MCF 10A (cell line): ENCODE measurements at regions not wholly inside any gene's neighbourhood (a gene's known extent, or its start where the extent isn't known, plus 50 kb on each side); places are given as distances from the start of the nearest gene placed in this dataset.

ENCODE experiments used
- BruUV-seq: library from RNA; stranded (reverse); fragments of 400-500 nt; replicated peaks from 2 replicates; lab custom pipeline; 2021; lab: Mats Ljungman, UMichigan
- CTCF ChIA-PET: fragments of 300-600 bp; sonication (Branson Sonifier 250); formaldehyde crosslinking; extraction: SDS; loops from one replicate; lab custom pipeline; 2021; ENCODE audit warnings: antibody characterized with exemption, inconsistent platforms; lab: Yijun Ruan, JAX
- POLR2A ChIA-PET: fragments of 300-600, 350-650 bp; sonication (Branson Sonifier 250); formaldehyde crosslinking; extraction: SDS; loops from one replicate; lab custom pipeline; 2020; ENCODE audit warnings: antibody characterized with exemption, inconsistent platforms; lab: Yijun Ruan, JAX
- DNase-seq: peaks from one replicate; pipeline ENCODE4 v3.0.0-alpha.2; 2018; ENCODE audit not compliant: unreplicated experiment
- H3K27ac Mint-ChIP-seq: one replicate; pipeline ENCODE4 v1.8.0; 2022; ENCODE audit warnings: mild to moderate bottlenecking, low read depth, mixed read lengths; ENCODE audit not compliant: unreplicated experiment
- H3K27me3 Mint-ChIP-seq: one replicate; pipeline ENCODE4 v1.8.0; 2022; ENCODE audit warnings: mixed read lengths; ENCODE audit not compliant: insufficient read depth, unreplicated experiment
- H3K36me3 Mint-ChIP-seq: one replicate; pipeline ENCODE4 v1.8.0; 2022; ENCODE audit warnings: mild to moderate bottlenecking, moderate library complexity, mixed read lengths; ENCODE audit not compliant: insufficient read depth, unreplicated experiment
- H3K4me1 Mint-ChIP-seq: one replicate; pipeline ENCODE4 v1.8.0; 2022; ENCODE audit warnings: mixed read lengths; ENCODE audit not compliant: insufficient read depth, unreplicated experiment
- H3K4me3 Mint-ChIP-seq: one replicate; pipeline ENCODE4 v1.8.0; 2022; ENCODE audit warnings: mild to moderate bottlenecking, moderate library complexity, mixed read lengths; ENCODE audit not compliant: unreplicated experiment
- H3K9me3 Mint-ChIP-seq: one replicate; pipeline ENCODE4 v1.8.0; 2022; ENCODE audit warnings: mixed read lengths; ENCODE audit not compliant: unreplicated experiment
- intact Hi-C: fragments of 100-400 bp; cut with micrococcal nuclease; formaldehyde crosslinking; loops from 2 replicates; pipeline ENCODE4 v1.14.1; 2022
- TF ChIP-seq, protein P1 (sequence below): fragments of 200-600 bp; IDR thresholded peaks from one replicate; pipeline ENCODE4 v1.8.0; 2022; ENCODE audit warnings: antibody characterized with exemption, mild to moderate bottlenecking; ENCODE audit not compliant: unreplicated experiment

DNA sequence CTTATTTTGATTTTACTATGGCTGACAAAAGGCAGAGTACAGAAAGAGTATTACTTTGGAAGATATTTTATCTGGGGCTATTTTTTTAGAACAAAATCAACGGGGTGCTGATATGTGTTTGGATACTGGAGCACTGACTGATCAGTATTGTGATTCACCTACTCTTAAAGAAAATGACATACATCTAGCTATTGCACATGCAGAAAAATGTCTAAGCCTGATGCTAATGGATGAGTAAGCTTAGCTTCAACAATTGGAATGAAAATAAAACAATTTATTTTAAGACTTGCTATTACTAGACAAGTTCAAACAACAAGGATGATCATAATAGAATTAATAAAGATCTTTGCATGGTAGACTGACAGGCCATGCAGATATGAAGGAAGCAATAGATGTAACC is 262.0 kb downstream of the PPP1R2C start:
- Mint-ChIP-seq H3K27me3 (peaks cover 14% of the 10 kb centered on the region), H3K9me3 (no peaks in the 10 kb centered on the region), H3K4me3 (no peak overlapping the region), H3K36me3 (no peaks in the 10 kb centered on the region), H3K4me1 (peaks cover 6% of the 10 kb centered on the region), H3K27ac (no peak overlapping the region)
- CTCF ChIA-PET = interaction anchor here (0.7 kb wide), 1 partner anchor 468 kb away, joined by 3 read pairs; no protein-coding TSS in a partner anchor
- TF ChIP-seq, protein P1, sequence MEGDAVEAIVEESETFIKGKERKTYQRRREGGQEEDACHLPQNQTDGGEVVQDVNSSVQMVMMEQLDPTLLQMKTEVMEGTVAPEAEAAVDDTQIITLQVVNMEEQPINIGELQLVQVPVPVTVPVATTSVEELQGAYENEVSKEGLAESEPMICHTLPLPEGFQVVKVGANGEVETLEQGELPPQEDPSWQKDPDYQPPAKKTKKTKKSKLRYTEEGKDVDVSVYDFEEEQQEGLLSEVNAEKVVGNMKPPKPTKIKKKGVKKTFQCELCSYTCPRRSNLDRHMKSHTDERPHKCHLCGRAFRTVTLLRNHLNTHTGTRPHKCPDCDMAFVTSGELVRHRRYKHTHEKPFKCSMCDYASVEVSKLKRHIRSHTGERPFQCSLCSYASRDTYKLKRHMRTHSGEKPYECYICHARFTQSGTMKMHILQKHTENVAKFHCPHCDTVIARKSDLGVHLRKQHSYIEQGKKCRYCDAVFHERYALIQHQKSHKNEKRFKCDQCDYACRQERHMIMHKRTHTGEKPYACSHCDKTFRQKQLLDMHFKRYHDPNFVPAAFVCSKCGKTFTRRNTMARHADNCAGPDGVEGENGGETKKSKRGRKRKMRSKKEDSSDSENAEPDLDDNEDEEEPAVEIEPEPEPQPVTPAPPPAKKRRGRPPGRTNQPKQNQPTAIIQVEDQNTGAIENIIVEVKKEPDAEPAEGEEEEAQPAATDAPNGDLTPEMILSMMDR = no peak
- BruUV-seq = no TSS peak
- POLR2A ChIA-PET = no interaction called here
- intact Hi-C loops = no loop called here
- DNase-seq = no peak

DNA sequence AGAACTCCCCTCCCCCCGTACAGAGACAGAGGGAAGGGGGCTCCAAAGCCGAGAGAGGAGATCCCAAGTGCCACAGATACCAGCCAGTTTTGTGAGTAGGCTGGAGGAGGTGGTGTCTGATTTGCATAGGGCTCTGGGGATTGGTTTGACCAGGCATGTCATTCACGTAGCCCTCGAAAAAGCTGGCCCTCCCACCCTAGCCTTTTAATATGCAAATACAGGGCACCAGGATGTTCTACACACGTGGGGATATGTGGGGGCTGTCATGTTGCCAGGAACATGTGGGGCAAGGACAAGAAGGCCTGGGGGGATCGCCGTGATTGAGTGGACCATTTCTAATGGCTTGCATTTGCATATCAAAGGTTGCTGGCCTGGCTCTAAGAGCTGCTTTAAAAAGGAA is 272.9 kb downstream of the PPP1R2C start:
- Mint-ChIP-seq H3K36me3 (no peaks in the 10 kb centered on the region), H3K4me1 (no peaks in the 10 kb centered on the region), H3K27me3 (peaks cover 51% of the 10 kb centered on the region), H3K9me3 (peaks cover 3% of the 10 kb centered on the region), H3K27ac (no peak overlapping the region), H3K4me3 (no peak overlapping the region)
- DNase-seq = no peak
- POLR2A ChIA-PET = no interaction called here
- intact Hi-C loops = no loop called here
- CTCF ChIA-PET = no interaction called here
- BruUV-seq = no TSS peak
- TF ChIP-seq, protein P1 = no peak

DNA sequence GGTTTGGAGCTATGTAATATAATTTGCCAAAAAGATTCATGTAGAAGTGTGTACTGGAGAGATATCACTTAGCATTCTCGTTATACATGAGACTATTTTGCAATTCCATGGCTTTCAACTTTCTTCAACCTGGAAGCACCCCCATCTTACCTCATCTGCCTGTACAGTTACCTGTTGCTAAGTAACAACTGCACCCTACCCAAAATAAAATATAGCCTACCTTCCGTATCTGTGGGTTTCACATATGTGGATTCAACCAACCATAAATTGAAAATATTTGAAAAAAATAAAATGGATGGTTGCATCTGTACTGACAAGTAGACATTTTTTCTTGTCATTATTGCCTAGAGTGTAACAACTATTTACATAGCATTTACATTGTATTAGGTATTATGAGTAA is 278.3 kb downstream of the PPP1R2C start:
- BruUV-seq = no TSS peak
- no peaks in the 10 kb centered on the region for H3K9me3 Mint-ChIP-seq
- CTCF ChIA-PET = no interaction called here

DNA sequence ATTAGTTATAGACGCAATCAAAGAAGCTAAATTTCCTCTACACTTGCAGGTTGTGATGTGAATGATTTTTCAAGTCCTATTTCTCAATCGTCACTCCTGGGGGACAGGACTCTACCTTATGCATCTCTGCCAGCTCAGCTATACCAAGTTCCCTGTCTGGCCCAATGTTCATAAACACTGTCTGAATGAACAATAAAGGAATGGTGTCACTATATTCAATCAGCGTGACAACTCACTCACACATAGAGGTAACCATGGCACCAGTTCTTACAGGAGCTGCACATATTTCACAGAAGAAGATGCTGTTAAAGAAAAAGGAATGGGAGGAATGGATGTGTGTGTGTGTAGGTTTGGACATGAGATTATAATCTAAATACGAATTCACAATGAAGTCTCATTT is 280.6 kb downstream of the PPP1R2C start:
- Mint-ChIP-seq H3K27me3 (peaks cover 45% of the 10 kb centered on the region), H3K4me1 (no peaks in the 10 kb centered on the region), H3K9me3 (no peaks in the 10 kb centered on the region), H3K36me3 (no peaks in the 10 kb centered on the region), H3K4me3 (no peak overlapping the region), H3K27ac (no peak overlapping the region)
- no peak for DNase-seq
- TF ChIP-seq, protein P1 = no peak
- ChIA-PET CTCF (interaction anchor here (0.6 kb wide), 1 partner anchor 1352 kb away, joined by 3 read pairs; no protein-coding TSS in a partner anchor), POLR2A (no interaction called here)
- BruUV-seq = no TSS peak
- intact Hi-C loops = no loop called here

More for the DNA sequence above, 278.3 kb downstream of the PPP1R2C start:
- no peak overlapping the region for H3K4me3 Mint-ChIP-seq
- POLR2A ChIA-PET = no interaction called here
- no peak overlapping the region for H3K27ac Mint-ChIP-seq
- H3K36me3 Mint-ChIP-seq = no peaks in the 10 kb centered on the region
- H3K27me3 Mint-ChIP-seq = peaks cover 48% of the 10 kb centered on the region
- DNase-seq = no peak
- intact Hi-C loops = no loop called here
- TF ChIP-seq, protein P1 = no peak
- H3K4me1 Mint-ChIP-seq = no peaks in the 10 kb centered on the region
